NCI-H1417 (cell line): ENCODE measurements at regions not wholly inside any gene's neighbourhood (a gene's known extent, or its start where the extent isn't known, plus 50 kb on each side); places are given as distances from the start of the nearest gene placed in this dataset.

Experiments
- DNase-seq, 3 experiments: peaks; one replicate each; lab custom pipeline; 2025; lab: John Stamatoyannopoulos, UW

- DNase-seq: no peak
These were observed 287.8 kb downstream of the FAM43A start for GRCh38 chr3:194973366-194974000.

GRCh38 chr3:194974468-194975135 lies 288.9 kb downstream of the FAM43A start:
- no peak for DNase-seq

GRCh38 chr3:194976049-194976451 lies 290.4 kb downstream of the FAM43A start:
- DNase-seq: no peak

DNA sequence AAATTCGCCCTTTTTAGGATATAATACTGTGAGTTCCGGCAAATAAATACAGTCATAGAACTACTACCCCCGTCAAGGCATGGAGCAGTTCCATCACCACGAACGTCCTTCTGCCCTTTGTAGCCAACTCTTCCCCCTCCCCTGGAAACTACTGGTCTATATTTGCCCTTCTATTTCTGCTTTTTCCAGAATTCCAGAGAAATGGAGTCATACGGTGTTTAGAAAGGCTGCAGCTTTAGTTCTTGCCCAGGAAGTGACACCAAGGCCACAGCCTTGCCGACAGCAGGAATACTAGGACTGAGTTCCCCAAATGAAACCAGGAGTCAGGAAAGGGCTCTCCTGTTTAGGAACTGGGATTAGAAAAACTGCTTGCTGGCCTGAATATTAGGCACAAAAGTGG lies 291.2 kb downstream of the FAM43A start:
- no peak for DNase-seq

- no peak for DNase-seq
These were observed 291.7 kb downstream of the FAM43A start for GRCh38 chr3:194977356-194977755.

- DNase-seq: no peak
These were observed 291.8 kb downstream of the XXYLT1 start for GRCh38 chr3:194979173-194979572.

GRCh38 chr3:194982472-194982871 lies 288.5 kb downstream of the XXYLT1 start:
- DNase-seq: no peak

GRCh38 chr3:194983121-194983520 lies 287.8 kb downstream of the XXYLT1 start:
- no peak for DNase-seq

DNA sequence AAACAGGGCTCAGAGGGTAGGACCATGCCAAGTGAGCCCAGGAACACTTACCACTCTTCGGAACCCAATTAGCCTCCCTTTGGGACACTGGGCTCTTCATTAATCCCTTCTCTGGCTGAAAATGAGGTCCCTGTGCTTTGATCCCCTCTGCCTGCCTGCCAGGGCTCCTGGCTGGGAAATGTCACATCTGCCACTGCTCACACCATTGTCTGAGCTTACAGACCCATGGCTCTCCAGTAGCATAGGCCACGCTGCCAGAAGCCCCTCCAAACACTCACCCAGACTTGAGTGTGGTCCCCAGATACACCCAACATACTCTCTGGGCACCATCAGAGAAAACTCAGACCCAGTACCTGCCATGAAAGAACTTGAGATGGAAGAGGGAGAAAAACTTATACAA lies 287.3 kb downstream of the XXYLT1 start:
- no peak for DNase-seq

- no peak for DNase-seq
These were observed 286.9 kb downstream of the XXYLT1 start for GRCh38 chr3:194984066-194984465.

DNA sequence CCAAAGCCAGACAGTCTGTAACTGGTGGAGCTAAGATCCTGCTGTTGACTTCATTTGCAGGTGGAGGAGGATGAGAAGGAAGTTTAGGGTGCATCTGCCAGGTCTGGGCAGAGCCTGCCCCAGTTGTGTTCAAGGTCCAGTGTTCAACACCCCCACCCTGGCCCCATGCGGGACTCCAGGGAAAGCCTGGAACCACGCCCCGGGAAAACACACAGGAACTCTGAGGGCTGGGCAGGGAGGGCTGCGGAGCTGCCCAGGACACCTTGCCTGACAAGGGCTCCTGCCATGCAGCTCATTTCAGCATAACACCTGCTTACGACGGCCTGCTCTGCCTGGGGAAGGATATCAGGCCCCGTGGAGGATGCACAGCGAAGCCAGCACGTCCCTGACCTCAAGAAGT lies 286.3 kb downstream of the XXYLT1 start:
- DNase-seq: no peak

DNA sequence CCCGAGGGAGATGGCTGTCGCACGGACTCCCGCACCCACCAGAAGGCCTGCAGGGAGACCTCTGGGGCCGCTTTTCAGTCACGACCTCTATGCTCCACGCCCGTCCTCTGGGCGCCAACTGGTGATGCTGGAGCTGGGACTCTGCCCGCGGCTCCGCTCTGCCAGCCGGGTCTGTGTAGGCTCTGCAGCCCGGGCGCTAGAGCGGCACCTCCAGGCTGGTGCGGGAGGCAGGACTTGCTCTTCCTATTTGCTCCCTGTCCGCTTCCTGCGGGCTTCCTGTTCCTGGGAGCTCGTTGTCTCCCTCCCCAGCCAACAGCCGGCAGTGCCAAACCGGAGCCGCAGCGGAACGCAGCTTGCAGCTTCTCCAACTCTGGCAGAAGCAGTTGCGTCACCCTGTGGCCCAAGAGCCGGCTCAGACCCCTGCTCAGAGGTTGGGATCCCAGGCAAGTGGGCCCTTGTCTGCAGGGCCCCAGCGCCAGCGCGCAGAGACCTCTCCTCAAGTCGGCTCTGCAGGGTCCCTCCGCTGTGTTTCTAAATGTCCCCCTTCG lies 285.9 kb downstream of the XXYLT1 start:
- no peak for DNase-seq

GRCh38 chr3:194986208-194987043 lies 284.5 kb downstream of the XXYLT1 start:
- DNase-seq: no peak

- no peak for DNase-seq
These were observed 283.1 kb downstream of the XXYLT1 start for GRCh38 chr3:194987571-194988494.

DNA sequence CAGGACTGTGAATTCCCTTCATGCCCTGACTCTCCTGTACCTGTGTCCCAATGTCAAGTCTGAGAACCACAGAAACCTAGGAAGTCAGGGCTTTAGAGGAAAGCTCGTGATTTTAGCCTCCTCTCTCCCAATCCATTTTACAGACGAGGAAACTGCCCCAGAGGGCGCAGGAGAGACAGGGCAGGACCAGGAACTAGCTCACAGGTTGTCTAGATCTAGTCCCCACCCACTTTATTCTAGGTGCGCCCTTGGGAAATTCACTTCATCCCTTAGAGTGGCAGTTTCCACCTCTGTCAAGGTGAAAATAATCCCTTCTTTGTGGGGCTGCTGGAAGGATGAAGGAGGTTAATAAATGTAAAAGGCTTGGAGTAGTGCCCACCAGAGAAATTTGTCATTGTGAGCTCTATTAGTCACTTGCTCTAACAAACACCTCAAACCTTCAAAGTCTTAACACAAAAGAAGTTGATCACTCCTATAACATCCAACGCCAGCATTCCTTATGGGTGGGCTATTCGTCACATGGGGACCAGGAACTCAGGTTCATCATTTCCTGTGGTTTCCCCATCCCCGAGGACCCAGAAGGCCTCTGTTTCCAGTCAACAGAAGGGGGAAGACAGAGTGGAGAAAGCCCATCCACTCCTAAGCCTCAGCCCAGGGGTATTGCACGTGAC lies 282.3 kb downstream of the XXYLT1 start:
- no peak for DNase-seq

DNA sequence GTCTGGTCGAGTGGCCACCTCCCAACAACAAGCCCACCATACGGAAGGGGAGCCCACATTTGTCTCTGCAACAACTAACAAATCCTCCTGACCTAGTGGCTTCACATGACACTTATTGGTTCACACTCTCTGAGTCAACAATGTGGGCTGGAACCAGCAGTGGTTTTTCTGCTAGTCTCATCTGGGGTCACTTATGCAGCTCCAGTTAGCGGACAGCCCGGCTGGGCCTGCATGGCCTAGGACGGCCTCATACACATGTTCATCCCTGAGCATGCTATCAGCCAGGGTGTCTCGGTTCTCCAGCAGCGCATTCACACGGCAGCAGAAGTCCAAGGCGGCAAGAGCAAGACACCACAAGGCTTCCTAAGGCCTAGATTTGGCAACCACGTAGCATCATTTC lies 281.7 kb downstream of the XXYLT1 start:
- no peak for DNase-seq

DNA sequence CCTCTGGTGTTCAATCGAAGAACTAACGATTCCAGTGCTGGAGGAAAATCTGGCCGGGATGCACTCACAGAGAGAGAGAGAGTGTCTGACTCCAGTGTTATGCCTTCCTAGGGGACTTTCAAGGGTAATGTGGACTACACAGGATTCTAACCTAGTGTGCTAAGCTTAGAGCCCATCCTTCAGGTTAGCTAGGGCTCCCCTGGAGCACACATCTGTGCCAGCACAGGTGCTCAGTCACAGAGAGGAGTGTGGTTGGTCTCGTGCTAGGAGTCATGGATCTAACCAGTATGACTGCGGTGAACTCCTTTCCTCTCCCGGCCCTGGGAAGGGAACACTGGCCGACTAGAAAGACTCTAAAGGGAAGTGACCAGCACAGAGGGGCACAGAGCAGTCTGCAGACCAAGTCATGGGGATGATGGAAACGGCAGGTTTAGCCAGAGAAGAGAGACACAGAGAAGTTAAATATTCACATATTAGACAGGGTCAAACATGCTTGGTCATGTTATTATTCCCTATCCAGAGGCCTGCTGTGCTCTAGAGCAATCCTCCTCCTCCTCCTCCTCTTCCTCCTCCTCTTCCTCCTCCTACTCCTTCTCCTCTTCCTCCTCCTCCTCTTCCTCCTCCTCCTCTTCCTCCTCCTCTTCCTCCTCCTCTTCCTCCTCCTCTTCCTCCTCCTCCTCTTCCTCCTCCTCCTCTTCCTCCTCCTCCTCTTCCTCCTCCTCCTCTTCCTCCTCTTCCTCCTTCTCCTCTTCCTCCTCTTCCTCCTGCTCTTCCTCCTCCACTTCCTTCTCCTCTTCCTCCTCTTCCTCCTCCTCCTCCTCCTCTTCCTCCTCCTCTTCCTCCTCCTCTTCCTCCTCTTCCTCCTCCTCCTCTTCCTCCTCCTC lies 280.3 kb downstream of the XXYLT1 start:
- DNase-seq: no peak

DNA sequence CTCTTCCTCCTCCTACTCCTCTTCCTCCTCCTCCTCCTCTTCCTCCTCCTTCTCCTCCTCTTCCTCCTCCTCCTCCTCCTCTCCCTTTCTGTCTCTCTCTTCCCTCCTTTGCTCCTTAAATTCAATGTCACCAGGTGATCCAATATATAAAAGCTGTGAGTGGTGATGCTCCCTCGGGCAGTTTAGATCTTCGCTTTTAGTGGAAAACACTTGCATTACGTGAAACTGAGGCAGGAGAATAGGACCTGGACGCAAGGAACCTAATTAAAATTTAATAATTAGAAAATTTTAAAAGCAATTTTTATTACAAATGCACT lies 279.7 kb downstream of the XXYLT1 start:
- no peak for DNase-seq

GRCh38 chr3:194993896-194994295 lies 277.1 kb downstream of the XXYLT1 start:
- DNase-seq: no peak

DNA sequence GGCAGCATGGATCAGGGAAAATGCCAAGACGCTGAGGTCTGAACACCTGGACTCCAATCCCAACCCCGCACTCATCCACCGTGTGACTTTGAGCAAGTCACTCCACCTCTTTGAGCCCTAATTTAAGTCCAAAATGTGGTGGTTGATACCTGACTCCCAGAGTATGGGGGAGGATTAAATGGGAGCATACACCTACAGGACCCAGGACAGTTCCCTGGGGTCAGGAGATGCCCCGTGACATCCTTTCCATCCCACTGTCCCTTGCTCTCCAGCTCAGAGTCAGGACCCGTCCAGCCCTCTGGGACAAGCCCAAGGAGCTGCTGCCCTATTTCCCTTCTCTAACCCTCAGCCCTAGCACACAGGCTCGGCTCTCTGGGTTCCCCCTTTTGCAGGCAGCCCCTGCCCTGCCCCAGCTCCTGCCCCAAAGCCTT lies 276.4 kb downstream of the XXYLT1 start:
- no peak for DNase-seq
